Brain pericyte (primary cell): ENCODE measurements at regions not wholly inside any gene's neighbourhood (a gene's known extent, or its start where the extent isn't known, plus 50 kb on each side); places are given as distances from the start of the nearest gene placed in this dataset.

Source experiments
- DNase-seq: peaks from one replicate; pipeline ENCODE4 v3.0.0-alpha.2; 2012; ENCODE audit warnings: low read depth, low spot score

DNA sequence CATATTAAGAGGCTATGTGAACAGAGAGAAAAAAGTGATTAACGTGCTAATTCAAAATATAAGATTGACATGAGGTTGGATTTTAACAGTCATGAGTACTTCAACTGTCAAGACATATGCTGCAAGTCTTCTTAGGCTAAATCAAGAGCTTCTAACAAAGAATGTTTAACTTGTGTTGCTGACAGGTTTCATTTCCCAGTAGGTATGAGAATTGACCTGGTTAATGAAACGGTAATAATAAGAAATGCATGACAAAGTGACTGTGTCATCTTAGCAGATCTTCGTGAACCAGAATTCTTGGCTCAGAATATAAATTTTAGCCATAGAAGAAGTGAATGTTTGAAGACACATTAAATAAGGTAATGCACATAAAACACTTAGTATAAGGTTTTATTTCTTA is 132.6 kb upstream of the PTGFR start:
- DNase-seq = no peak

DNA sequence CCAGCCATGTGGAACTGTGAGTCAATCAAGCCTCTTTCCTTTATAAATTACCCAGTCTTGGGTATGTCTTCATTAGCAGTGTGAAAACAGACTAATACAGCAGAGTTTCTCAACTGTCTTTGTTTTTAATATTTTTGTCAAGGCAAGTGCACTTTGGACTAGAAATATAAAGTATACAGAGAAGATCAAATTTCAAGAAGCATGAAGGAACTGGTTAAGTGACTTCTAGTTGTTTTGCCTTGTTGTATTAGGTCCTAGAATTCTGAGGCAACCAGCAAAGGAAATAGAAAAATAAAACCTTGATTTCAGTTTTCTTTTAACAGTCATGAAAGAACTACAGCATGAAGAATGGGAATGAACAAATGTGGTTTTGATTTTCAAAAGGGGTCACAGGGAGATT is 131.1 kb upstream of the PTGFR start:
- DNase-seq = no peak

GRCh38 chr1:78360584-78360983 is 130.2 kb upstream of the PTGFR start:
- no peak for DNase-seq

DNA sequence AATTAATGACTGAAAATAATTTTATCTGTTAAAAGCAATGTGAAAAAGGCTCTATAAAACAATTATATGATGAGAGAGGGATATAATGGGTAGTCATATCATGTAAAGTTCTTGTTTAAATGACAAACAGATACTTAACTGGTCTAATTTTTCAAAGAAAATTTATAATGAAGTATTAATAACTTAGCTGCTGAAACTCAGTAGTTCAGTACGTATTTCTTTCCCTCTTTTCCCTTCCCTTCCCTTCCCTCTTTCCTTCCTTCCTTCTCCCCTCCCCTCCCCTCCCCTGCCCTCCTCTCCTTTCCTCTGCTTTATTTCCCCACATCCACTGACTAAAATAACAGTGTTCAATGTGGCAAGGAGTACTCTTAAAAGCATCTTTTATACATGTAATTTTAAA is 123.1 kb upstream of the PTGFR start:
- DNase-seq = no peak

DNA sequence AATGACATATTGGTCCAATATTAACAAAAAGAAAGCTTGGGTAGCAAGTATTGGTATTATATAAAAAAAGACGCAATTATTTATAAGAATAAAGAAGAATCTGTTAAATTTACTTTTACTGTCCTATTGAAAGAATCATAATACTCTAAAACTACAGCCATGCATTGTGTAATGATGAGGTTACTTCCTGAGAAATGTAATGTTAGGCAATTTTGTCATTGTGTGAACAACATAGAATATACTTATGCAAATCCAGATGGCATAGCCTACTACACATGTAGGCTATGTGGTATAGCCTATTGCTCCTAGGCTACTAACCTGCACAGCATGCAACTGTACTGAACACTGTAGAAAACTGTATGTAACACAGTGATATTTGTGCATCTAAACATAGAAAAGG is 121.2 kb upstream of the PTGFR start:
- no peak for DNase-seq

- peak; percentile 6 for DNase-seq
Observed at GRCh38 chr1:78370356-78370755, 120.4 kb upstream of the PTGFR start.

DNA sequence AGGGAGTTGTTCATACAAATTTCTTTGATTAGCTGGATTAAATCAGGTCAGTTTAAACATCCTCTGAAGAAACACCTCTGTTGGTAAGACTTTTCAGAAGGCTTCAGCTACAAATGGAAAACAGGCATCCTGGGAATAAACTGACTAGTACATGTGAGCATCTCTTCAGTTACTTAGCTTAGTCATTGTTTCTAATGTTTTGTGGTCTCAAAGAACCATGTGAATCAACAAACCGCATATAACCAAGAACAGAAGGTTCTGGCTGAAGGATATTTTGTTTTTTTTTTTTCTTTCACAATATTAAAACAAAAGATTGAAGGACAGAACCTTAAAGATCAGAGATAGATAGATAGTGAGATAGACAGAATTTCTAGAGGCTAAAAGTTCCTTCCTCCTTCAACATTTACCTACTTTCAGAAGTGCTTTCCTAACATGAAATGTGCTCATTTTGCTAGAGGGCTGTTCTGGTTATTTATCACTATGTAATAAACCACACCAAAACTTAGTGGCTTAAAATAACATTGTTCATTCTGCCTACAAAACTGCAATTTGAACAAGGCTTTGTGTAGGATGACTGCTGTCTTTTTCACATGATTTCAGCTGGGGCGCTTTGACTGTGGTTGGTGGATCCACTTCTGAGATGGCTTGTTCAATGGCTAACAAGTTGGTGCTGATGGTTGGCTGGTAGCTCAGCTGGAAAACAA is 119.8 kb upstream of the PTGFR start:
- DNase-seq = peak; percentile 32

DNA sequence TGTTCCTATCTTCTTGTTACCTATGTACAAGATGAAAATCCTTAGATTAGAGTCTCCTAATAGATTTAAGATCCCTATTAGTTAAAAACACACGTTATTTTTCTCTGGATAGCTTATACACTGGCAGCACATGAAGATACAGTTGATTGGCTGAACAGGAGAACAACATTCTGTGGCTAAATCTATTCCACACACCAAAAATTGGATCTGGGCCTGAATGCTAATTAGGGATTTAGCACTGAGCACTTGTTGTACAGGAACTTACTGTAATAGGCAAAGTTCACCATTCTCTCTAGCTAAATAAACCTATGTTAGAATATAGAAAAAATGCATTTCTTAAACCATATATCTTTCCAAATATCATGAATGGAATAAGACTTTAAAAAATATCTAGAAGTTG is 117.1 kb upstream of the PTGFR start:
- no peak for DNase-seq

DNA sequence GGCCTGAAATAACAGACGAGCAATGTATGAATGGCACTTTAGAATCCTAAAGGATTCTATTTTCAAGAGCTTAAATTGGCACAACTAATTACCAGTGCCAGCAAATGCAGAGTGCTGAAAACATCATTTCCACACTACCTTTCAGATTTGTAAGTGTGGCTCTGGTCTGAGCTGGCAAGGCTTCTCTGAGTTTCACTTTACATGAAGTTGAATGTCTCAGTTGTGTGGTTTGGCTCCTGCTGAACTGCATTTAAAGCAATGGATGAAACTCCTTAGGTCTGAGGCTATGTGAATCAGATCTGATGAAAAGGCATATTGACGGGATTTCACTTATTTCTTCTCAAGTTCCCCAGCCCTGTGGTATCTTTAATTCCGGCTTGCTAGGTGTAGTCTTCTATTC is 114.8 kb upstream of the PTGFR start:
- no peak for DNase-seq

GRCh38 chr1:78377356-78377928 is 113.3 kb upstream of the PTGFR start:
- no peak for DNase-seq

DNA sequence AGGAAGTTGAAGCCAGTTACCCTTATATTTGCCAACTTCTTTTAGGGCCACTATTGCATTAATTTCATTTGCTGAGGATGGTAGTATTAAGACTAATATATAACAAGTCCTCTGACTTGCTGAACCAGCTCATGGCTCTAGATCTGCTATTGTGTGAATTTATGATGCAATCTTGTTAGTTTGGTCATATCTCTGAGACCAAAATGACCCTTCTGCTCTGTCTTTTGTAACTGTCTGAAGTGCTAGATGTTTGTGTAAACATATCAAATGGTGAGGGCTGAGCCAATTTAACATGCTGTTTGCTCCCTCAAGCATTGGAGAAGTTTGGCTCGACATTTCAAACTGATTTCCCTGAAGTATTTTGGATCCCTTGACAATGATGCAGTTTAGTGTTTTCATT is 106.9 kb upstream of the PTGFR start:
- no peak for DNase-seq

GRCh38 chr1:78385744-78386462 is 104.9 kb upstream of the PTGFR start:
- no peak for DNase-seq

DNA sequence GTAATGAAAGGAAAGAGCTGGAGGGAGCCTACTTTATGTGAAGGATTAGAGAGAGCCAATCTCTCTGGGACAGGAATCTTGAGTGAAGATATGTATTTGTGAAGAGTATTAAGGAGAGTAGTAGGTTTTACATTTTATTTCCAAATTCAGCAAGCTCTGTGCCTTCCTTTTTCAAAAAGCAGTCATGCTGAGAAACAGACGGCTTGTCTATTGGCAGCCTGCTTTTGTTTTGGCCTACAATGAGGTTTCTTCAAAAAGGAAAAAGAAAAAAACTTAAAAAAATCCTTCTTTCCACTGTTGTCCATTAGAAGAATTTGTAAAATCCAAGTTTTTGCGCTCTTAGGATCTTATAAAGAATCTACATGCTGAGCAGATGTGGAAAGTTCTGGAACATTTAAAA is 103.6 kb upstream of the PTGFR start:
- no peak for DNase-seq

DNA sequence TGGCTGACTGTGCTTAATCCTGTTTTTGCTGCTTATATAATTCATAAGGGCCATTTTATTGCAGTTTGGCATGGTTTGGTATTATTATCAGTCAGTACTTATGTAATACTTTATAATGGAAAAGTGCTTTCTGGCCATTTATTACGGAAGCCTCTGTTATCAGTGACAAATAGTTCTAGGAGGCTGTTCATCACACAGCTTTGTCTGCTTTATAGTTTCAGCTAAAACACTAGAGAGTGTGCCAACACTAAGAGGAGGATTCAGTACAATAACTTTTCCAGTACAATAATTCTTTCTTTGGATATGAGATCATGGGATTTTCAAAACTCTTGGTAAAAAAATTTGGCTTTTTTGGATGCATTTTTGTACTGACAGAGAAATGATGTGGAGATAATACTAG is 102.9 kb upstream of the PTGFR start:
- DNase-seq = no peak

- DNase-seq = no peak
Observed at GRCh38 chr1:78388275-78388674, 102.5 kb upstream of the PTGFR start.

DNA sequence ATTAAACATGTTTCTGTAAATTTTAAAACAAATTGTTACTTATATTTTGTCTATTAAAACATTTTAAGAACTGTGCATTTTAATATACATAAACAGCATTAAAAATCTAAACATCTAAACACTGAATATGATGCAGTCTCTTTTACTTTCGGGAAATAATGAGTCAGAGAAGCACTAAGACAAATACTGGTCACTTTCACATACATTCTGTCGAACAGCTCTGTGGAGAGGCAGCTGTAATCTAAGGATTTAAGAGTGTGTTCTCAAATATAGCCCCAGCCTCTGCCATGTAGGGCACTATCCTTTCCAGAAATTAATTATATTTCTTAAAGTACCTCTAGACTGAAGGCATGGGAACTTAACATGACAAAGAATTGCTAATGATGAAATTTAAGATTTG is 89.6 kb upstream of the PTGFR start:
- DNase-seq = no peak

DNA sequence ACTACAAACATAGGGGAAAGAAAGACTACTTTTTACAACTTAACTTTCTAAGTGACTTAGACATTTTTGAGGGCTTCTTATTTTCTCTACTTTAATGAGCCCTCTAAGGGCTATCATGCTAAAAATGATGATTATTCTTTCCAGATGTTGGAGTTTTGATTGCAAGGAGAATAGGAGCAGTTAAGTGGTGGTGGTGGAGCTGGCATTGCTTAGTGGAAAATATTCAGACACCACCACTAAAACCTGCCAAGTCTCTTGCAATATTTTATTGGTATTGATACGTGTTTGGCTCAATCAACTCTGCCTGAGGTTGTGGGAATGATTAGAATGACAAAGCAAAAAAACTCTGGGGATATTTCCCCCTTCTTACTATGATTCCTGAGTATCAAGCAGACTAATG is 82.6 kb upstream of the PTGFR start:
- no peak for DNase-seq

GRCh38 chr1:78408810-78409209 is 82.0 kb upstream of the PTGFR start:
- DNase-seq = no peak

GRCh38 chr1:78410643-78411042 is 80.1 kb upstream of the PTGFR start:
- no peak for DNase-seq

GRCh38 chr1:78411707-78412106 is 79.1 kb upstream of the PTGFR start:
- DNase-seq = no peak

DNA sequence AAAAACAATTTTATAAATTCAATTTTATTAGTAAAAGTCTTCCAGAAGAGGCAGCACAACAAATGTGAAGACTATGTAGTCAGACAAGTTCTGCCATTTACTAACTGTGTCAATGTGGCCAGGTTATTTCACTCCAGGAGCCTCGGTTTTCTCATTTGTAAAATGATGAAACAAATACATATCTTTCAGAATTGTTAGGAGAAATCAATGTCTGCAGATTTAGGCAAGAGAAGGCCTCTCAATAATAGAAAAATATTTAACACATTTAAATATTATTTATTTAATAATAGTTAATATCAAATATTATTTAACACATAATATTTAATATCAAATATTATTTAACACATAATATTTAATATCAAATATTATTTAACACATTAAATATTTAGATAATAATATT is 75.6 kb upstream of the PTGFR start:
- DNase-seq = no peak

- no peak for DNase-seq
Observed at GRCh38 chr1:78419309-78419708, 71.5 kb upstream of the PTGFR start.

DNA sequence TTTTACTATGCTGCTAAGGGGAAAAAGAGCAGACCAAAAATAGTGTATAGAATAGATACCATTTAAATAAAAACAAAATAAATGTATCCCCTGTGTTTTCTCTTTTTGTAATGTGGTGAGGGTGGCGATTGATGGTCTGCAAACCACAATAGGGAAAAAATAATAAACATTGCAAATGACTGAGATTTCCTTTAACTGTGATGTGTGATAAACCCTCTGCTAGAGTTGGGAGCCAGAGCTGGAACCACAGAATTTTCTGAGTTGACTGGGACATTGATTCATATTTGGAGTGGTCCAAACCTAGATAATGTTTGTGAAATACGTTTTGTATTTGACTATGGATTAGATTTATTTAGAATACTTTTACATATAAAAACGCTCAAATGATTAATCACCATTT is 70.6 kb upstream of the PTGFR start:
- no peak for DNase-seq
